HG03097 (cell line): ENCODE measurements at regions not wholly inside any gene's neighbourhood (a gene's known extent, or its start where the extent isn't known, plus 50 kb on each side); places are given as distances from the start of the nearest gene placed in this dataset.
"Not testable (repeated sequence)": the region's sequence is repeated elsewhere in the genome, so short reads cannot be mapped to it uniquely, and the experiment has no call there.

ENCODE experiments used
- ATAC-seq: cut with Tn5 transposase; IDR thresholded peaks from one replicate; pipeline ENCODE4 v1.9.1; 2021; ENCODE audit not compliant: unreplicated experiment, low FRiP score

DNA sequence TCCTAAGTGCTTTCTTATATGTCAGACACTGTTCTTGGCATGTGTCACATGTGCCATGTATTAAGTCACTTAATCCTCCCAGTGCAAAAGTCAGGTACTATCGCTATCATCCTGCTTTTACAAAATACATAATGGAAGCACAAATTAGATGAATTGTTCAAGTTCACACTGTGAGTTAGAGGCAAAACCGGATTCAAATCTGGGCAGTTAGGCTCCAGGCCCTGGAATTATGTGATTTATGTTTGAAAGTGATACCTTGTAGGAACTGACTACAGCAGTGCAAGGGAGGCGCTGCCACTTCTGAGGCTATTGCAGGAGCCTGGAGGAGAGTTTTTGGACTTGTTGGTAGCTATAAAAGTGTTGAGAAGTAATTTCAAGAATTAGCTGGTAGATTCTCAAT, 358.3 kb downstream of the HLX start:
- ATAC-seq = no peak

DNA sequence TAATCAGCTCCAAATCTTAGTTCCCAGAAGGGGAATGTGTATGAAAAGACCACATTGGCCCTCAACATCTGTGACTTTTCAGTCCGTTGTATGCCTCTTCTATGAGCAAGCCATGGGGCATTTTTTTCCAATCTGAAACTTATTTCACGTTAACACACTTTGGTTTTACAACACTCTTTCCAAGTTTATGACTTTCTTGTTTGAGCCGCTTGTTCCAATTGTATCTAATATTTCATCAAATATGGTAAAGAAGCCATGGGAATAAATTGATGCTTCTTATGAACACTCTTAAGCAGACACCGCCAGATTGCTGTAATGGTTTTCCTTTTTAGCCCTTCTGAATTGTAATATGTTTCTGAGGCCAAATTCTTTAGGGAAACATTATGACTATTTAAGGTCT, 359.9 kb downstream of the HLX start:
- no peak for ATAC-seq

DNA sequence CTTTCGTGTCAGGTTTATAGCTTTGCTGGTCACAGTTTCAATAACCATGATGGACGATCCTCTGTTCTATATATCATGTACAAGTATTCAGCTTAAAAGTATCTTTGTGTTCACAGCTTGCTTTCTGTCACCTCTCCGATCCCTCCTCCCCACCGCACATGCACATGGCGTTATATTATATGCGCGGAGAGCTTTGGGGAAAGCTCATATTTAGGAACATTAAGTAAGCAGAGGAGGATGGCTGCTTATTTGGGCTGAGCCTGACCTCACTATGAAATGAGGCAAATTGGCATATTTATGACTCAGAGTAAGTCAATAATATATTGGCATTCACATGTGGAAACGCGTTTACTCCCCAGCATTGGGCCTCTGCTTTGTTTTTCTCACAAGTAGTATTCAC, 360.5 kb downstream of the HLX start:
- ATAC-seq = no peak

DNA sequence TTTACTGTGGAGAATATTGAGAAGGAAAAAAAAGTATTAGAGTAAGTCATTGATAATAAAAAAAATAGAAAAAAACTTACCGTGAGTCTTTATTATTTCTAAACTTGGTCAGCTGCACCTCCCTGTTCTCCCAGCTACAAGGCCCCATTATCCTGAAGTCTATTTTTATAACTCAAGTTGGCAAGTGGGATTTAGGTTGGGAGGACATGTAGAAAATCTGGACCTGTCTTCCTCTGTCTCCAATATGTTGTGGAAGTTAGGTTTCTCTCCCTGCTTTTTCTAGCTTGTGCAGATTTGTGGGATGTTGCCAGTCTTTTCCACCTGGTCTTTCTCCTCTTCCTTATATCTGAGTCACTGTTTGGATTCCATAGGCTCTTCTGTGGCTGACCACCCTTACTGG, 361.4 kb downstream of the HLX start:
- ATAC-seq = no peak

DNA sequence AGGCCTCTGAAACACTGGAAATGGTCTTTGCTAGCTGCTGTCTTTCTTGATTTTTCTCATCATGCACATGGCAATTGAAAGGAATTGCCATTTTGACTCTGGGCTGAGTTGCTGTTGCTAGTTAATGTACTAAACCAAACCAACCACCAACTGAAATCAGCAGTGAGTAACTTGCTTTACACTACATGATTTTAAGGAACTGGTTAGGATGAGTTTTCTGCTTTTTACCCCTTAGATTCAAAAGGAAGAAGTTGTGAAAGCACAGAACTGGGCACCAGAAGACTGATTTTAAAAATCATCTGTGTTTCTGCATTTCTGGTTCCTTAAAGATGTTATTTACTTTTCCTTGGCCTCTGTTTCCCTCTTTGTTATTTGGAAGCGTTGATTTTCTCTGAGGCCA, 361.9 kb downstream of the HLX start:
- ATAC-seq = no peak

DNA sequence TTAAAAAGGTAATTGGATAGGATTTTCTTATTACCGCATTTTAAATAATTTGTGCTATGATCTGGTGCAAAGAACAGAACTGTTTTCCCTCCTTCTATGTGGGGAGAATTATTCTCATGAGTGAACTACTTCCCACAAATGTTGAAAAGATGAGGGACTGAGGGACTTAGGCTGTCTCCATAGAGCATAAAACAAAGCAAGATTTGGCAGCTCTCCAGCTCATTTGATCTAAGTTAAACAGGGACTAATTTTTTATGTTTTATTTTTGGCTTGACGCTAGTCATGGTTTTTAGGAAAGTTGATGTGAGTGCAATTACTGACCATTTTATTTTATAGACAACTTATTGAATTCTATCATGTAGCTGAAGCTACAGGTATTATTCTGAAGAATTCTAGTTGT, 362.3 kb downstream of the HLX start:
- no peak for ATAC-seq

DNA sequence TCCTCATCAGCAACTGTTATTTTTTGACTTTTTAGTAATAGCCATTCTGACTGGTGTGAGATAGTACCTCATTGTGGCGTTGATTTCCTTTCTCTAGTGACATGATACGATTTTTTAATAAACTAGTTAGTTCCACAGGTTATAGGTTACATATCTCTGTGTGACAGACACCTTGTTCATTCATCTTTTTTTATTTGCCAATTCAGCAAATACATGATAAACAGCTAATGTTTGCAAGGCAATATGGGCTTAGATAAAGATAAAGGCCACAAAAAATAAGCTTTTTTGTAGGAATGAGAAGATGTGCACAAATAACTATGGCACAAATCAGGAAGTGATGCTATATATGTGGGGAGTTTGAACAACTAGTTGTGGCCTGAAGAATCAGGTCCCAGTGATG, 366.8 kb downstream of the HLX start:
- ATAC-seq = no peak

DNA sequence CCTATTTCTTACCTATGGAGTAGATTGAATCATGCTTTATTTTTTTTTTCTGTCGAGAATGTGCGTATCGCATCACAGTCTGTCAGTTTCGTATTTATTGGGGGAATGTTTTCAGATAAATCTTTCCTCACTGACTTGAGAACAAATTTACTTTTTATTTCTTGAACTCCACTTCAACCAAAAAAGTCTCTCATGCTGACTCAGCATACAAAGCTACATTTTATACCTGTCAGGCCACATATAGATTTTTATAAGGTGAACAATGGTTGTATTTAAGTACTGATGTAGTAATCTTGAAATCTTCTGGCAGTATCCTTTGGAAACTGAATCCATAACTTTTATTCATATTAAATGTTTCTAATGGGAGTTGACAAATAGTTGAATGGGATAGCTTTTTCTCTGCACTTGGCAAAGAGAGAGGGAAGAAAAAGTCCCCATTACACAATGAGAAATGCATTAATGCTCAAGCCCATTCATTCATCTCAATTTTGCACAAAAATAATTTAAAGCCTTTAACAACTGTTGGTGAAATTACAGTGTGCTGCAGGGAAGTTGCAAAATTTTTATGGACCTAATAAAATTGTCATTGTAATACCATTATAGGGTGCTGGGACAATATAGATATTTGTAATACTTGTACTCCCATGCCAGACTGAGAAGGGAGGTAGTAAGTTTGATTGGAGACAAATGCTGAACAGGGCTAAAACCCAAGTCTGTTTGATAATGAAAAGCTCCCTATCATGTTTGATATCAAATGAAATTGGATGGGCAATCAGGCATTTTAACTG, 367.6 kb downstream of the HLX start:
- ATAC-seq = no peak

DNA sequence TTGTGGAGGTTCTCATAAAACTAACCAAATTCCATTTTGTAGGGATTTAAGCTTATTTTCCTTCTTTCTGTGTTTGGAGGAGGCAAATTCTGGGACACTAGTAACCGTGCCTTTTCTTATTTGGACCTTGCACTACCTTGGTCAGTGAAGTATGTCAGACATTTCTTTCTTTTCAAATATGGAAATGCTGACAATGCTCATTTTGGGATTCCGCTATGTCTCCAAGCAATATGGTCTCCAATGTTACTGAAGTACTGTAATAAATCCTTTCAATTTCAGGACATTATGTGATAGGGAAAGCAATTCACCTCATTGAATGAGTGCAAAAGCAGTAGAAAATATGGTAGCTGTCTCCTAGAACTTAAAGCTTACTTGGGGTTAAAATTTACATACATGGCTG, 372.3 kb downstream of the HLX start:
- ATAC-seq = no peak

DNA sequence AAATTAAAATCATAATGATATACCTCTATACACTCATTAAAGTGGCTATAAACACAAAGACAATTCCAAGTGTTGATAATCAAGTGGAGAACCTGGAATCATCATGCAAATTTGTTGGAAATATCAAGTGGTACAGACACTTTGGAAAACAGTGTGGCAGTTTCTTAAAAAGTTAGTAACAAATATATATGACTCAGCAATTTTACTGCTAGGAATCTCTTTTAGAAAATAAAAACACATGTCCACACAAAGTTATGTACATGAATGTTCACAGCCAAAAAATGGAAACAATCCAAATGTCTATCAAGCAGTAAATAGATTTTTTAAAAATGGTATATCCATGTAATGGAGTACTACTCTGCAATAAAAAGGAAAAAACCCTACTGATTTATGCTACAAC, 375.6 kb downstream of the HLX start:
- ATAC-seq = no peak

DNA sequence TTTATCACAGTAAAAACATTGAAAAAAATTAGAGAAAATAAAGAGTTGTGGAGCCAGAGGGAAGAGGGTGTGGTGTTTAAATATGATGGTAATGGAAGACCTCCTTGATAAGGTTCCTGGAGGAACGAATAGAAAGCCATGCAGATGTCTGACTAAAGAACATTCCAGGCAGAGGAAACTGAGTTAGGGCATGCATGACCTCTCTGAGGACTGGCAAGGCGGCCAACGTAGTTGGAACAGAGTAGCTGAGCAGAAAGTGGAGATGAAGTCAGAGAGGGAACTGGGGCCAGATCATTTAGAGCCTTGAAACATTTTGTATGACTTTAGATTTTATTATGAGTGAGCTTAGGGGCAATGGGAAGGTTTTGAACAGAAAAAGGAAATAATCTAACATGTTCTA, 377.5 kb downstream of the HLX start:
- no peak for ATAC-seq

DNA sequence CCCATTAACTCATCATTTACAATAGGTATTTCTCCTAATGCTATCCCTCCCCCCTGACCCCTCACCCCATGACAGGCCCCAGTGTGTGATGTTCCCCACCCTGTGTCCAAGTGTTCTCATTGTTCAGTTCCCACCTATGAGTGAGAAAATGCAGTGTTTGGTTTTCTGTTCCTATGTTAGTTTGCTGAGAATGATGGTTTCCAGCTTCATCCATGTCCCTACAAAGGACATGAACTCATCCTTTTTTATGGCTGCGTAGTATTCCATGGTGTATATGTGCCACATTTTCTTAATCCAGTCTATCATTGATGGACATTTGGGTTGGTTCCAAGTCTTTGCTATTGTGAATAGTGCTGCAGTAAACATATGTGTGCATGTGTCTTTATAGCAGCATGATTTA, 378.3 kb downstream of the HLX start:
- ATAC-seq = not testable (repeated sequence)

DNA sequence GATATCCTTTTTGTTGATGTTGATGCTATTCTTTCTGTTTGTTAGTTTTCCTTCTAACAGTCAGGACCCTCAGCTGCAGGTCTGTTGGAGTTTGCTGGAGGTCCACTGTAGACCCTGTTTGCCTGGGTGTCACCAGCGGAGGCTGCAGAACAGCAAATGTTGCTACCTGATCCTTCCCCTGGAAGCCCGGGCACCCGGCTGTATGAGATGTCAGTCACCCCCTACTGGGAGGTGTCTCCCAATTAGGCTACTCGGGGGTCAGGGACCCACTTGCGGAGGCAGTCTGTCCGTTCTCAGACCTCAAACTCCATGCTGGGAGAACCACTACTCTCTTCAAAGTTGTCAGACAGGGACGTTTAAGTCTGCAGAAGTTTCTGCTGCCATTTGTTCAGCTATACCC, 383.4 kb downstream of the HLX start:
- not testable (repeated sequence) for ATAC-seq

DNA sequence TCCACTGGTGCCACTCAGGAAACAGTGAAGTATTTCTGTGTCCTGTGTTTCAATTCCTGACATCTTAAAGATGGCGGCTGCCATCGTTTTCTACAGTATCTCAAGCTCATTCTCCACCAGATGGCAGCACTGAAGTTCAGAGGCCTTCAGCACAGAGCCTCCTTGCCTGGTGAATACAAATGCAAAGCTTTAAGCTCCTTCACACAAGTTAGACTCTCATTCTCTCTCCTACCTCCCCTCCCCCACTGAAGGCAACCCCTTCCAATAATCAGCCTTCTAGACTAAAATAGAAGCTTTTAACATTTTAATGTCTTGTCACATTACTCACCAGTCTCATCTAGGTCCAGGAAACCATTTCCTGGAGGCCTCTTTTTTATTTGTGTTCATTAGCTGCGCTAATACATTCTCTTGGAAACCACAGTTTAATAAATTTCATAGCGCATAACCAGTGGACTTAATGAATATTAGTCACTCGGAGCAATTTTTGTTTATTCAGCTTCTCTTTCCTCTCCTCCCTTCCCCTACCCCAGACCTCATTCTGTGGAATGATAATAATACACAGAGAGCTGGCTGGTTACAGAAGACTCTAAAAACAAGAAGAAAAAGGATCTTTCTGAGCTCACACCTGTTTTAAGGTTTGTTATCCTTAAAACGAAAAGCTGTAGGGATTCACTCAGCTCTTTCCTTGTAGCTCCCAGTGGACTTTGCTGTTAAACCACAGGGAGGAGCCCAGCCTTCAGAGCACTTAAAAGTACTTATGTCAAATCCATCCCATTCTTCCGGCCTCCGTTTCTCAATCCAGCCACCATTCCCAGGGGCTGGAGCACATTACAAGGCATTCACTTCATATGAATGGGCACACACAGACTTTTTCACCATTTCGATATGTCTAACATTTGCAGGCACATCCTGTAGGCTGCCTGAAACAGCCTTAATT, 384.9 kb downstream of the HLX start:
- peak; percentile 68 for ATAC-seq

DNA sequence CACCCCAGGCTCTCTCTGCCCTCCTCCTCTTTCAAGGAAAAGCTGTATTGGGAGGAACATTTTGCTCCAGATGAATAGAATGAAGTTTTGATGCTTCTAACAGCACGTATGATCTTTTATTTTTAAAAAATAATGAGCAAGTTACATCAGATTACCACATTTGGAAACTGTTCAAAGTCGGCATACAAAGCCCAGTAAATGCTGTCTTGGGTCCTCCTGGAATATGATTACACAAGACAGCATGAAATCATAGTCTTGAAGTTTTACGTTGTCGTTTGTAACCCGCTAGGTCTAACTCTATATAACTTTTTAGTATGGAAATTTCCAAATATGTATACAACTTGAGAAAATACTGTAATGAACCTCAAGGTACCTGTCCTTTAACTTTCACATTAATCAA, 385.6 kb downstream of the HLX start:
- no peak for ATAC-seq

DNA sequence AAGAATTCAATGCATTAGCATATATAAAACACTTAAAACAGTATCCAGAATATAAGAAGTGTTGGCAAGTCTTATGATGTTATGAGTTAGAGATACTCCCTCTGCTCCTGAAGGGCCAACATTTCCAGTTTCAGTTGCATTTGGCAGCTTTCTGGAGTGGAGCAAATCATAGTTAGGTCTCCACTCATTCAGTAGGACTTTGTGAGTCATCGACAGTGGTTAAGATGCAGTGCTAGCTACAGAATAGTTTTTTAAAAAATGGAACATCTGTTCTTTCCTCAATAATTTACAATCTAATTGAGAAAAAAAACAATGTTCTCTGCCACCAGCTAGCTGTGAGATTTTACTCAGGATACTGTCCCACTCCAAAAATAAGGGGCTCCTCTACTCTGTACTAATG, 389.1 kb downstream of the HLX start:
- ATAC-seq = no peak

DNA sequence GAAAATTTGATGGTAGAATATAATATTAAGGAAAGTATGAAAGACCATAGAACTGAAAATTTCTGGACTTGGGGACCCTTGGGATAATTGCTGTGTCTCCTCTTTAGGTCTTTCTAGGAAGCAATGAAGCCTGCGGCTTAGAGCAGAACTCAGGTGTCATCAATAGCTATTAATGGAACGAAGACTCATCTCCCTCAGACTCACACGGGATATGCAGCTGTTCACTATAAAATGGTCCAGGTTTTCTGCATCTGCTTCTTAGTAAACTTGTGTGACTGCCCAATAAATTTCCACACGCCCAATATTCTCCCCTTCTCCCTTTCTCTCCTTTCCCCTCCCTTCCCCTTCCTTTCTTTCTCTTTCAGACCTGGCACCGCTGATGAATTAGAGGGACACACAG, 392.5 kb downstream of the HLX start:
- no peak for ATAC-seq

DNA sequence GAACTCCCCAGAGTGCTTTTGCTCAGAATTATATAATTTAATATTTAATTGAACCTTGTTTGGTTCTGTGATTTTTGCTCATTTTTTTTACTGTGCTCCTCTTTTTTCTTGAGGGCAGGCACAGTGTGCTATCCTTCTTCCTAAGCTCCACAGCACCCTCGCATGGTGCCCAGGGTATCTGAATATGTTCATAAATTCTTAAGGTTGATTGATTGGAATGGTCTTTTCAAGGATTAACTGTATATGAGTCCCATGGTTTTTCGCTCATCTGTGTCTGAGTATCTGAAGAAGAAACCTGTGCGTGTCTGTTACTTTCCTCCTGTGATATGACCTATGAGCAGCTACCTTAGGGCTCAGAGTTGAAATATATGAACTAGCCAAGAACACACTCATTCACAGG, 393.7 kb downstream of the HLX start:
- ATAC-seq = no peak

DNA sequence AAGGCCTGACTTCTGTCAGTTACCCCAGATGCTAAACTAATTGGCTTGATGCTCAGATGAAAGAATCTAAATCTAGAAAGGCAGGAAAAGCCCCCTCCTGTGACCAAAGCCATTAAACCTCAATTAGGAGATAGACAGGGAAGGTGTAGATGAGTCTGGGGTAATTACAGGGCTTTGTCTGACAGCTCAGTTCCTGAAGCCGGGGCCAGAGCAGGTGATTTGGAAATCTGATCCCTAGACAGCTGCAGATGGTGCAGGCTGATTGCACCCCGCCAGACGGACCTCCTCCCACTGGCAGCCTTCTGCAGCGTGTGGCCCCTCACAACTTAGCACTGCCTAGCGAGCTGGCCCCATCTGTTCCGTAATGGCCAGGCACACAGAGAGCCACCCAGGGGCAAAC, 395.1 kb downstream of the HLX start:
- no peak for ATAC-seq

DNA sequence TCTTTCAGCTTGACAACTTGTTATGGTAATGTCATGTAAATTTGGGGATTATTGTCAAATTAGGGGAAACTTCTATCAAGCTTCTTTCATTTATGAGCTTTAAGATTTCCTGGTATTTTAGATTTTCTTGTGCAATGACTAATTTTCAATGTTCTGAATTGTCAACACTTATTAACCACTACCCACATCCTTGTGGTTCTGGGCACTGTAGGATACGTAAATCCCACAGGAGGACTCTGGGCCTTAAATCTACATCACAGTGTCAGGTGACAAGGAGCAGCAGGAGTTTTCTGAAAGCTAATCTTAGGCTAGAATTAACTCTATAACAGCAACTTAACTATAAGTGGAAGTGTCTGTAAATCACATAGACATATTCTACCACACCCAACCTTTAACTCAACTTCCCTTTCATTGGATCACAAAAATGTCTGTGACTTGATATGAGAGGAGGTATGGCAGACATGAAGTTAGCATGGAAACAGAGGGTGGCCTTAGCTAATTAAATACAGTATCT, 397.7 kb downstream of the HLX start:
- ATAC-seq = no peak

DNA sequence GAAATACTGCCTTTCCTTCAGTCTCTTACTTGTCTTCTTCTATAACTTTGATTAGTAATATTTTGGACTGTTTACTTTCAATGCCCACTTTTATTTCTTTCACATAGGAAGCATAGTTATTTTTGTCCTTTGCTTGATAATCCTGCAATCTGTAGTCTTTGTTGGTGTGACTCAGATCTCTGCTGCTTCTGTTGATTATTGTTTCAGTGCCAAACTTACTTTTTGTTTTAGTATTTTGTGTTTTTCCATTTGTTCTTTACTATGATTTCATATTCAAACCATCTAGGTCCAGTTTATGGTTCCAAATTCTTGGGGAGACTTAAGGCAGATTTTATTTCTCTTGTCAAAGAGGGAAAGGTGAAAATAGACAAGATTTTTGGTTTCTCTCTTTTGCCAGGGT, 399.9 kb downstream of the HLX start:
- no peak for ATAC-seq

DNA sequence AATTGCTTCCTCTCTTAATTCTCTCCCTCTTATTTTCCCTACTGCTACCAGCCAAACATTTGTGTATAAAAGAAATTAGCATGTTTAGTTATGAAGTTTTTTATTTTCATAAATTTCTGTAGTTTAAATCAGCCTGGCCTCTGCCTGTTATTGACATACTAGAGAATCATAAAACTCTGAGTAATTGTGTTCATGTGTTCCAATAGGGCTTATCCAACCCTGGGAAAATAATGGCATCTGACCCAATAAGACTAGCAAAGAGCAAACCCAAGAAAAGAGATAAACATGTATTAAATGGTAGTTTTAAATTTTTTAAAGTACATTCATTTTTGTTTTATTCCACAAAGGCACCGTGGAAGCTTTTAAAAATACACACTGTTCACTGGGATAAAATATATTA, 404.3 kb downstream of the HLX start:
- no peak for ATAC-seq
